OCI-LY7 (cell line): ENCODE measurements at regions not wholly inside any gene's neighbourhood (a gene's known extent, or its start where the extent isn't known, plus 50 kb on each side); places are given as distances from the start of the nearest gene placed in this dataset.

Experiments
- EZH2phosphoT487 ChIP-seq: fragments of 200-600 bp; sonication (generic); IDR thresholded peaks from 2 replicates; pipeline ENCODE4 v1.6.1; 2018; ENCODE audit warnings: low read depth, borderline replicate concordance, mild to moderate bottlenecking, mixed run types, antibody characterized with exemption, low read length, moderate library complexity, mixed read lengths
- TF ChIP-seq, protein P1 (sequence below): fragments of 200-600 bp; sonication (generic); conservative IDR thresholded peaks from 2 replicates; pipeline ENCODE4 v1.5.1; 2014; ENCODE audit warnings: mild to moderate bottlenecking, antibody characterized with exemption, low read length, moderate library complexity, mixed read lengths

DNA sequence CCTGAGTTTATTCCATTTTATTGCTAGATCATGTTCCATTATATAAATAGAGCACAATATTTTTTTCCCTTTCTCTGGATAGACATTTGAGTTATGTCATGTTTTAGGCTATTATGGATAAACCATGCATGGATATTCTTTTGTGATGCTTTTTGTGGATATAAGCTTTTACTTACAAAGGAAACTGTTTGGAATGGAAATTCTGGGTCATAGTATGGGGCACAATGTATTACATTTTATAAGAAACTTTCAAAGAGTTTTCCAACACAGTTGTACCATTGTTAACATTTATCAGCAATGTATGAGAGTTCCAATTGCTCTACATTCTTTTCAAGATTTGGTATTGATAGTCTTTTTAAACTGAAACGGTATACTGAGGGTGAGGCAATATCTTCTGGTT lies 749.4 kb downstream of the SOCS6 start:
- TF ChIP-seq, protein P1, sequence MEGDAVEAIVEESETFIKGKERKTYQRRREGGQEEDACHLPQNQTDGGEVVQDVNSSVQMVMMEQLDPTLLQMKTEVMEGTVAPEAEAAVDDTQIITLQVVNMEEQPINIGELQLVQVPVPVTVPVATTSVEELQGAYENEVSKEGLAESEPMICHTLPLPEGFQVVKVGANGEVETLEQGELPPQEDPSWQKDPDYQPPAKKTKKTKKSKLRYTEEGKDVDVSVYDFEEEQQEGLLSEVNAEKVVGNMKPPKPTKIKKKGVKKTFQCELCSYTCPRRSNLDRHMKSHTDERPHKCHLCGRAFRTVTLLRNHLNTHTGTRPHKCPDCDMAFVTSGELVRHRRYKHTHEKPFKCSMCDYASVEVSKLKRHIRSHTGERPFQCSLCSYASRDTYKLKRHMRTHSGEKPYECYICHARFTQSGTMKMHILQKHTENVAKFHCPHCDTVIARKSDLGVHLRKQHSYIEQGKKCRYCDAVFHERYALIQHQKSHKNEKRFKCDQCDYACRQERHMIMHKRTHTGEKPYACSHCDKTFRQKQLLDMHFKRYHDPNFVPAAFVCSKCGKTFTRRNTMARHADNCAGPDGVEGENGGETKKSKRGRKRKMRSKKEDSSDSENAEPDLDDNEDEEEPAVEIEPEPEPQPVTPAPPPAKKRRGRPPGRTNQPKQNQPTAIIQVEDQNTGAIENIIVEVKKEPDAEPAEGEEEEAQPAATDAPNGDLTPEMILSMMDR: no peak
- no peak for TF ChIP-seq EZH2phosphoT487
